ENCODE measurements at regions not wholly inside any gene's neighbourhood (a gene's known extent, or its start where the extent isn't known, plus 50 kb on each side); places are given as distances from the start of the nearest gene placed in this dataset.

- no peaks in the 10 kb centered on the region for H3K27me3 ChIP-seq (ENCODE audit: insufficient read depth in 3 of 3, low read length in 2 of 3)
- H3K4me1 ChIP-seq = peaks cover 46% of the 10 kb centered on the region
- DNase-seq (peak; percentile 51 to 67), ATAC-seq (peak in 3 of 4 donors; percentile 6 to 38 (median 21))
- no peak overlapping the region for H3K27ac ChIP-seq
- H3K9me3 ChIP-seq = no peaks in the 10 kb centered on the region
- 30 to 40% (median 32%) methylated on average over 21 of the region's 21 CpGs for WGBS, 3 donors
- H3K4me3 ChIP-seq = no peak overlapping the region
- intact Hi-C loops (cut with DNase I) = loop anchor here (5.0 kb wide), 1 partner anchor 55 kb away; no protein-coding TSS in a partner anchor
- TF ChIP-seq CTCF (IDR thresholded peaks at IDR 0.05) = no peak
- H3K36me3 ChIP-seq (ENCODE audit: insufficient read depth in 1 of 2, low read depth in 1 of 2) = no peaks in the 10 kb centered on the region
Observed at GRCh38 chr2:120881981-120882788, 146.5 kb downstream of the GLI2 start.

GRCh38 chr2:120883607-120884440 lies 148.2 kb downstream of the GLI2 start:
- H3K27me3 ChIP-seq (ENCODE audit: insufficient read depth in 3 of 3, low read length in 2 of 3) = no peaks in the 10 kb centered on the region
- H3K9me3 ChIP-seq = no peaks in the 10 kb centered on the region
- WGBS, 3 donors = 93 to 95% (median 93%) methylated on average over 15 of the region's 15 CpGs
- no peak overlapping the region for H3K4me3 ChIP-seq
- H3K36me3 ChIP-seq (ENCODE audit: insufficient read depth in 1 of 2, low read depth in 1 of 2) = no peaks in the 10 kb centered on the region
- peak in 1 of 2 donors; percentile 34 for DNase-seq
- no peak overlapping the region for H3K27ac ChIP-seq
- intact Hi-C loops (cut with DNase I) = loop anchor here (5.0 kb wide), 1 partner anchor 53 kb away; no protein-coding TSS in a partner anchor
- H3K4me1 ChIP-seq = peaks cover 59% of the 10 kb centered on the region
- TF ChIP-seq CTCF (IDR thresholded peaks at IDR 0.05) = no peak
- ATAC-seq = no peak

GRCh38 chr2:120884472-120885290 lies 149.0 kb downstream of the GLI2 start:
- no peak overlapping the region for H3K4me3 ChIP-seq
- H3K36me3 ChIP-seq (ENCODE audit: insufficient read depth in 1 of 2, low read depth in 1 of 2) = no peaks in the 10 kb centered on the region
- TF ChIP-seq CTCF (IDR thresholded peaks at IDR 0.05) = no peak
- H3K4me1 ChIP-seq = peaks cover 52% of the 10 kb centered on the region
- no peaks in the 10 kb centered on the region for H3K9me3 ChIP-seq
- WGBS, 3 donors = 77 to 80% (median 78%) methylated on average over 16 of the region's 16 CpGs
- peak in 1 of 2 donors; percentile 37 for DNase-seq
- H3K27ac ChIP-seq = peak overlapping the region; percentile 70
- no peaks in the 10 kb centered on the region for H3K27me3 ChIP-seq (ENCODE audit: insufficient read depth in 3 of 3, low read length in 2 of 3)
- ATAC-seq = no peak
- intact Hi-C loops (cut with DNase I) = loop anchor here (5.0 kb wide), 1 partner anchor 53 kb away; no protein-coding TSS in a partner anchor

GRCh38 chr2:120885321-120885720 lies 149.7 kb downstream of the GLI2 start:
- no peak for TF ChIP-seq CTCF (IDR thresholded peaks at IDR 0.05)
- peak in 1 of 2 donors; percentile 57 for DNase-seq
- Histone ChIP-seq H3K4me1 (peaks cover 45% of the 10 kb centered on the region), H3K27ac (peak overlapping the region; percentile 70), H3K36me3 (ENCODE audit: insufficient read depth in 1 of 2, low read depth in 1 of 2) (no peaks in the 10 kb centered on the region), H3K27me3 (ENCODE audit: insufficient read depth in 3 of 3, low read length in 2 of 3) (no peaks in the 10 kb centered on the region), H3K9me3 (no peaks in the 10 kb centered on the region), H3K4me3 (no peak overlapping the region)
- peak; percentile 23 to 60 (median 56) for ATAC-seq
- intact Hi-C loops (cut with DNase I) = no loop called here
- 22 to 35% (median 27%) methylated on average over 11 of the region's 11 CpGs for WGBS, 3 donors

Data from psoas muscle (tissue), 7 donors.